ENCODE measurements at regions not wholly inside any gene's neighbourhood (a gene's known extent, or its start where the extent isn't known, plus 50 kb on each side); places are given as distances from the start of the nearest gene placed in this dataset.

DNA sequence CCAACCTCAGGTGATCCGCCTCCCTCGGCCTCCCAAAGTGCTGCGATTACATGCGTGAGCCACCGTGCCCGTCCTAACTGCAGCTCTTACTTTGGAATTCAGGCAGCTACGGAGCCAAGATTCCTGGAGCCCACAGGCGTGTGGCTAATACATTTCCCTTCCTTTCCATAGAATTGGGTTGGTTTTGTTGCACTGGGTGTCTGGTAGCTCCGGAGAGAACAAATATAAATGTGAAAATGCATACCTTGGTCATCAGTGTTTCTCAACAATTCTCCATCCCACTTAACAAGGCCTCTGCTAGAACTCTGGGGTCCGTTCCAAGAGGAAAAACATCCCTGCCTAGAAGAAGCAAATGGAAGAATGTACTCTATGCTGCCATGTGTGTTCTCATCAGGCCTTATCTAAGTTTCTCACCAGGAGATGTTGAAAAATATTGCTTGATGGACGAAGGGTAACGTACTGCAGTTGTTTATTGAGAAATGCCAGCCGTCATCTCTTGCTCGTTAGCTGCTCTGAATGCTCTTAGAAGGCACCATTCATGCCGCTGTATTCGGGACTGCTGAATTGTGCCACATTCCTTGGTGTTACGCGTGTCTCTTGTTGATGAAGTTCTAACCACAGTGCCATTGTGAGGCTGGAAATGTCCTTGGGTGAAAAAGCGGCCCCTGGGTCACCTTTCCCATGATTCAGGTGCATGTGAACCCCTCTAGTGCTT, 50.5 kb upstream of the CD99 start:
- DNase-seq: no peak

DNA sequence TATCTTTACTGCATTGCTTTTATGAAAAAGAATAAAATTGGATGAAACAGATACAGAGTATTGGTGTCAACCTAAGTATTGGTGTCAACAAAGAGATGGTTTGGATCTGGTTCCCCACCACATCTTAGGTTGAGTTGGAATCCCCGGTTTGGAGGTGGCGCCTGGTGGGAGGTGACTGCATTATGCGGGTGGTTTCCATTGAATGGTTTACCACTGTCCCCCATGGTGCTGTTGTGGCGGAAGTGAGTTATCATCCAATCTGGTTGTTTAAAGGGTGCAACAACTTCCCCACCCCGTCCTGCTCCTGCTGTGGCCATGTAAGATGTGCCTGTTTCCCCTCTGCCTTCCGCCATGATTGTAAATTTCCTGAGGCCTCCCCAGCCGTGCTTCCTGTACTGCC, 52.8 kb upstream of the CD99 start:
- no peak for DNase-seq

DNA sequence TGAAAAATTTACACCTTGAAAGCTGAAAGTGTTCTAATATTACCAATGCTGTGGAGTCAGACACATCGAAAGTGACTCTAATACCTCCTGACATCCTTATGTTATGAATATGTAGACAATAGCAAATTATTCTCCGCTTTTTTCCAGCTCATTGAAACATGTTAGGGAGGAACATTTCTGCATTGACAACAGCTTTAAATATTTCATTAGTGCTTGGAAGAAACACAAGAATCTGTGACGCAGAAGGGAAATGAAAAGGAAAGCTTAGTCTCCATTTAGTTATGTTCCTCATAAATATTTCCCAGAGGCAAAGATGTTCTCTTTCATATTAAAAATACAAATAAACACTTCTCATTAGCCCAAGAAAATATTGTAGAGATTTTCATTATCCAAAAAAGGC, 55.8 kb upstream of the CD99 start:
- DNase-seq: no peak

DNA sequence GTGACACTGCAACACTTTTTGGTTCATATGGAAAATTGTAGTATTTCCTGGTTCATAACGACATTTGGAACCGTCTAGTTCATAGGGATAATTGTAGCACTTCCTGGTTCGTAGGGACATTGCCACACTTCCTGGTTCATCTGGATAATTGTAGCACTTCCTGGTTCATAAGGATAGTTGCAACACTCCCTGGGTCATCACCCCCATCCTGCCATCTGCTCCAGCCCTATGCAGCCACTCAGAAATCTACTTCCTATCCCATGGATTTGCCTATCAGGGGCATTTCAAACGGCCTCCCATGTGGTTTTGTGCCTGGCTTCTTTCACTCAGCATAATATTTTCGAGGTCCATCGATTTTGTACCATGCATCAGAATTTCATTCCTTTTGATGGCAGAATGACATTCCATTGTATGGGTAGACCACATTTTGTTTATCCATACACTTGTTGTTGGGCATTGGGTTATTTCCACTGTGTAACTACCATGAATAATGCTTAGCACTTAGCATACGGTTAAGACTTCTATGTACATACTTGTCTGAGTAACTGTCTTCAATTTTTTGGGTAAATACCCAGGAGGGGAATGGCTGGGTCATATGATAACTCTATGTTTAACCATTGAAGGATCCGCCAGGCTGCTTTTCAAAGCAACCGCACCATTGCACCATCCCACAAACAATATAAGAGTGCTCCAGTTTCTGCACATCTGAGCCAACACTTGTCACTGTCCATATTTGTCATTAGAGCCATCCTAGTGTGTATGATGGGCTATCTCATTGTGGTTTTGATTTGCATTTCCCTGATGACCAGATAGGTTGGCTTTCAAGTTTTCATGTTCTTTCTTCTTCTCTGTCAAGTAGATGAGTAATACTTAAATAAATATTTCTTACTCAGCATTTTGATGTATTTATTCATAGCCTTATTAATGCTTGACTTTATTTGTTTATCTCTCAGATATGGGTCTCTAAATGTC, 58.3 kb upstream of the CD99 start:
- no peak for DNase-seq

DNA sequence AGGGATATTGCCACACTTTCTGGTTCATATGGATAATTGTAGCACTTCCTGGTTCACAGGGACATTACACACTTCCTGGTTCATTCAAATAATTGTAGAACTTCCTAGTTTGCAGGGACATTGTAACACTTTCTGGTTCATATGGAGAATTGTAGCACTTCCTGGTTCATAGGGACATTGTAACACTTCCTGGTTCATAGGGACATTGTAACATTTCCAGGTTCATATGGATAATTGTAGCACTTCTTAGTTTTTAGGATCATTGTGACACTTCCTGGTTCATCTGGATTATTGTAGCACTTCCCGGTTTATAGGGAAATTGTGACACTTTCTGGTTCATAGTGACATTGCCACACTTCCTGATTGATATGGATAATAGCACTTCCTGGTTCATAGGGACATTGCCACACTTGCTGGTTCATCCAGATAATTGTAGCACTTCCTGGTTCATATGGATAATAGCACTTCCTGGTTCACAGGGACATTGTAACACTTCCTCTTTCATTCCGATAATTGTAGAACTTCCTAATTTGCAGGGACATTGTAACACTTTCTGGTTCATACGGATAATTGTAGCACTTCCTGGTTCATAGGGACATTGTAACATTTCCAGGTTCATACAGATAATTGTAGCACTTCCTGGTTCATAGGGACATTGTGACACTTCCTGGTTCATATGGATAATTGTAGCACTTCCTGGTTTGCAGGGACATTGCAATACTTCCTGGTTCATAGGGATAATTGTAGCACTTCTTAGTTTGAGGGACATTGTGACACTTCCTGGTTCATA, 59.2 kb upstream of the CD99 start:
- no peak for DNase-seq

DNA sequence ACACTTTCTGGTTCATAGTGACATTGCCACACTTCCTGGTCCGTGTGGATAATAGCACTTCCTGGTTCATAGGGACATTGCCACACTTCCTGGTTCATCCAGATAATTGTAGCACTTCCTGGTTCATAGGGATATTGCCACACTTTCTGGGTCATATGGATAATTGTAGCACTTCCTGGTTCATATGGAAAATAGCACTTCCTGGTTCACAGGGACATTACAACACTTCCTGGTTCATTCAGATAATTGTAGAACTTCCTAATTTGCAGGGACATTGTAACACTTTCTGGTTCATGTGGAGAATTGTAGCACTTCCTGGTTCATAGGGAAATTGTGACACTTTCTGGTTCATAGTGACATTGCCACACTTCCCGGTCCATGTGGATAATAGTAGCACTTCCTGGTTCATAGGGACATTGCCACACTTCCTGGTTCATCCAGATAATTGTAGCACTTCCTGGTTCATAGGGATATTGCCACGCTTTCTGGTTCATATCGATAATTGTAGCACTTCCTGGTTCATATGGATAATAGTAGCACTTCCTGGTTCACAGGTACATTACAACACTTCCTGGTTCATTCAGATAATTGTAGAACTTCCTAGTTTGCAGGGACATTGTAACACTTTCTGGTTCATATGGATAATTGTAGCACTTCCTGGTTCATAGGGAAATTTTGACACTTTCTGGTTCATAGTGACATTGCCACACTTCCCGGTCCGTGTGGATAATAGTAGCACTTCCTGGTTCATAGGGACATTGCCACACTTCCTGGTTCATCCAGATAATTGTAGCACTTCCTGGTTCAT, 60.0 kb upstream of the CD99 start:
- DNase-seq: peak; percentile 60

DNA sequence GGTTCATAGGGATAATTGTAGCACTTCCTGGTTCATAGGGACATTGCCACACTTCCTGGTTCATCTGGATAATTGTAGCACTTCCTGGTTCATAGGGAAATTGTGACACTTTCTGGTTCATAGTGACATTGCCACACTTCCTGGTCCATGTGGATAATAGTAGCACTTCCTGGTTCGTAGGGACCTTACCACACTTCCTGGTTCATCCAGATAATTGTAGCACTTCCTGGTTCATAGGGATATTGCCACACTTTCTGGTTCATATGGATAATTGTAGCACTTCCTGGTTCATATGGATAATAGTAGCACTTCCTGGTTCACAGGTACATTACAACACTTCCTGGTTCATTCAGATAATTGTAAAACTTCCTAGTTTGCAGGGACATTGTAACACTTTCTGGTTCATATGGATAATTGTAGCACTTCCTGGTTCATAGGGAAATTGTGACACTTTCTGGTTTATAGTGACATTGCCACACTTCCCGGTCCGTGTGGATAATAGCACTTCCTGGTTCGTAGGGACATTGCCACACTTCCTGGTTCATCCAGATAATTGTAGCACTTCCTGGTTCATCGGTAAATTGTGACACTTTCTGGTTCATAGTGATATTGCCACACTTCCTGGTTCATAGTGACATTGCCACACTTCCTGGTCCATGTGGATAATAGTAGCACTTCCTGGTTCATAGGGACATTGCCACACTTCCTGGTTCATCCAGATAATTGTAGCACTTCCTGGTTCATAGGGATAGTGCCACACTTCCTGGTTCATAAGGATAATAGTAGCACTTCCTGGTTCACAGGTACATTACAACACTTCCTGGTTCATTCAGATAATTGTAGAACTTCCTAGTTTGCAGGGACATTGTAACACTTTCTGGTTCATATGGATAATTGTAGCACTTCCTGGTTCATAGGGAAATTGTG, 60.8 kb upstream of the CD99 start:
- DNase-seq: peak; percentile 75

DNA sequence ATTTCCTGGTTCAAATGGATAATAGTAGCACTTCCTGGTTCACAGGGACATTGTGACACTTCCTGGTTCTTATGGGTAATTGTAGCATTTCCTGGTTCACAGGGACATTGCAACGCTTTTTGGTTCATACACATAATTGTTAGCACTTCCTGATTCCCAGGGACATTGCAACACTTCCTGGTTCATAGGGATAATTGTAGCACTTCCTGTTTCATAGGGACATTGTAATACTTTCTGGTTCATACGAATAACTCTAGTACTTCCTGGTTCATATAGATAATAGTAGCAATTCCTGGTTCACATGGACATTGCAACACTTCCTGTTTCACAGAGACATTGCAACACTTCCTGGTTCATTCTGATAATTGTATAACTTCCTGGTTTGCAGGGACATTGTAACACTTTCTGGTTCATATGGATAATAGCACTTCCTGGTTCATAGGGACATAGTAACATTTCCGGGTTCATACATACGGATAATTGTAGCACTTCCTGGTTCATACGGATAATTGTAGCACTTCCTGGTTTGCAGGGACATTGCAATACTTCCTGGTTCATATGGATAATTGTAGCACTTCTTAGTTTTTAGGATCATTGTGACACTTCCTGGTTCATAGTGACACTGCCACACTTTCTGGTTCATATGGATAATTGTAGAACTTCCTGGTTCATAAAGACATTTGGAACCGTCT, 61.6 kb upstream of the CD99 start:
- DNase-seq: no peak

DNA sequence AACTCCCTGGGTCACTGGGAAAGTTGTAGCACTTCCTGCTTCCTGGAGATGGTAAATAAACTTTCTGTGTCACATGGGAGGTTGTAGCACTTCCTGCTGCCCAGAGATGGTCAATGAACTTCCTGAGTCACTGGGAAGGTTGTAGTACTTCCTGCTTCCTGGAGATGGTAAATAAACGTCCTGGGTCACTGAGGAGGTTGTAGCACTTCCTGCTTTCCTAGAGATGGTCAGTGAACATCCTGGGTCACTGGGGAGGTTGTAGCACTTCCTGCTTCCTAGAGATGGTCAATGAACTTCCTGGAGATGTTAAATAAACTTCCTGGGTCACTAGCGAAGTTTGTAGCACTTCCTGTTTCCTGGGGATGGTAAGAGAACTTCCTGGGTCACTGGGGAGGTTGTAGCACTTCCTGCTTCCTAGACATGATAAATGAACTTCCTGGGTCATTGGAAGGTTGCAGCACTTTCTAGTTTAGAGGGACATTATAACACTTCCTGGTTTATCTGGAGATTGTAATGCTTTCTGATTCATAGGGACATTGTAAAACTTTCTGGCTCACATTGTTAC, 62.3 kb upstream of the CD99 start:
- DNase-seq: peak; percentile 58

DNA sequence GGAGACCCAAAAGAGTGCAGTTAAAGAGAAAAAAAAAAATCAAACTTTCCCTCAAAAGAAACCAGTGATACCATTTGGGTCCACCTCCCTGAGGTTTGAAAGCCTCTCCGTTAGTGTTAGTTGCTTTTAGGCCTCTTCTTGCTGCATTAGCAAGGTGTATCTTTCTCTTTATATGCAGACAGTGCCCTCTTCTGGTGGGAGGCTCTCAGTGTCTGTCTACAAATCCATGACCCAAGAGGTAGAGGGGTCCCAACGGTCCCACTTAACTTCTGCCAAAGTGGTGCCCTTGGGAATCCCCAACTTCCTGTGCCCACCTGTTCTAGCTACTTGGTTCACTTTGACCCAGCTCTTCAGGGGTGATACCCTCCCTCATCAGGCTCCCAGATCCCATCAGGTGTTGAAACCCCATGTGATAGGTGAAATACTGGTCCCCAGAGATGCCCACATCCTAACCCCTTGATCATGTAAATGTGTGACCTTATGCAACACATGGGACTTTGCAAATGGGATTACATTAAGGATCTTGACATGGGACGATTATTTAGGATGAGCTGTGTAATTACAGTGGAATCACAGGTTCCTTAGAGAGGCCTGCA, 63.7 kb upstream of the CD99 start:
- DNase-seq: peak; percentile 60

DNA sequence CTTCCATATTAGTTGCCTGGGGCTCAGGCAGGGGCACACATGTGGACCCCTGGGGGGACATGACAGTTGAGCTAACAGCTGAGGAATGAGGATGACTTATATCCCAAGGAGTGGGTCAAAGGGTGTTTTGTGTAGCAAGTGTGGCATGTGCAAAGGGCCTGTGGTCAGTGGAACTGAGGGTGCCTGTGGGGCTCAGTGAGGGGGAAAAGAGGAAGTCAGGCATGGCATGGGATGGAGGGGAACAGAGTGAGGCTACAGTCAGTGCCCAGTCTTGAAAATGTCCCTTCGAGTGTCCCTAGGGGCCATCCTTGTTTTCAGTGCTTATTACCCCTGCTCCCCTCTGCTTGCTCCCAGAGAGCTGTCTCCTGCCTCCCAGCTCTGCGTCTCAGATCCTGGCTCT, 64.3 kb upstream of the CD99 start:
- DNase-seq: no peak

DNA sequence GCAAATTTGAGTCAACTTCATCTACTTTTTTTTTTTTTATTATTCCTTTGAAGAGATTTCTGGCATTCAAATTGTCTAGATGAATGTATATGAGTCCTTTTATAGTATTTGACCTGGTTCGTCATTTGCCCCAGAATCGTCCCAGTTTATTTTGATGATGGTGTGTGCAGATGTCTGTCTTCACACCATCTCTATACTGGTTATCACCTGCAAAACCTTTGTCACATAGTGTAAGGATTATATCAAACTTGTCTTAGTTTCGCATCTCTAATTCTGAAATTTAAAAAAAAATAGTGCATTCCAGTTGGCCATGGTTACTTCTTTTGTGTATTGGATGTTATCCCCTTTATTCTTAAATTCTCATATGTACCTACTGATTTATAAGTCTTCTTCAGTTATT, 70.5 kb upstream of the CD99 start:
- DNase-seq: no peak

DNA sequence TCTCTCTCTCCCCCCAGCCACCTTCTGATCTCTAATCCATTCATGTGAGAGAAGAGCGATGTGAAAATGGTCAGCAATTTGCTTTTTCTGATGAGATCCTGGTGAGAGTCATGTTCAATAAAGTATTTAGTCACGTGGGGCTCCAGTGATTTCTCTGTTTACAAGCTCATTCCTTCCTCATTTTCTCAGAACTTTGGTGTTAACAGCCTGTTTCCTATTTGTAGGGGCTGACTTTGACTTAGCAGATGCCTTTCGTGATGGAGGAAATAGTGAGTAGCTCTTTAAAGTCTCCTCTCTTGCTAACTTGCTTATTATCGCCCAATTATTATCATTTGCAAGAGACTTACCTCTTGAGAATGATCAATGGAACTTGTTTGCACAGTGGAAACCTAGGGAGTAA, 72.6 kb upstream of the CD99 start:
- DNase-seq: no peak

DNA sequence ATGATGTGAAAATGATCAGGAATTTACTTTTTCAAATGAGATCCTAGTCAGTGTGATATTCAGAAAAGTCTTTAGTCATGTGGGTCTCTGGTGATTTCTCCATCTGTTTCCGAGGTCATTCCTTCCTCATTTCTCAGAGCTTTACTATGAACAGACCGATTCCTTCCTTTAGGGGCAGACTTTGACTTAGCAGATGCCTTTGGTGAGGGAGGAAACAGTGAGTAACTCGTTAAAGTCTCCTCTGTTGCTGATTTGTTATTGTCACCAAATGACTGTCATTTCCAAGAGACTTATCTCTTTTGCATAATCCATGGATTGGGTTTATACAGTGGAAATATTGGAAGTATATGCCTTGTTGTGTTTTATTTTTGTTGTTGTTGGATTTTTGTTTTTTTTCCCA, 76.2 kb upstream of the CD99 start:
- no peak for DNase-seq

DNA sequence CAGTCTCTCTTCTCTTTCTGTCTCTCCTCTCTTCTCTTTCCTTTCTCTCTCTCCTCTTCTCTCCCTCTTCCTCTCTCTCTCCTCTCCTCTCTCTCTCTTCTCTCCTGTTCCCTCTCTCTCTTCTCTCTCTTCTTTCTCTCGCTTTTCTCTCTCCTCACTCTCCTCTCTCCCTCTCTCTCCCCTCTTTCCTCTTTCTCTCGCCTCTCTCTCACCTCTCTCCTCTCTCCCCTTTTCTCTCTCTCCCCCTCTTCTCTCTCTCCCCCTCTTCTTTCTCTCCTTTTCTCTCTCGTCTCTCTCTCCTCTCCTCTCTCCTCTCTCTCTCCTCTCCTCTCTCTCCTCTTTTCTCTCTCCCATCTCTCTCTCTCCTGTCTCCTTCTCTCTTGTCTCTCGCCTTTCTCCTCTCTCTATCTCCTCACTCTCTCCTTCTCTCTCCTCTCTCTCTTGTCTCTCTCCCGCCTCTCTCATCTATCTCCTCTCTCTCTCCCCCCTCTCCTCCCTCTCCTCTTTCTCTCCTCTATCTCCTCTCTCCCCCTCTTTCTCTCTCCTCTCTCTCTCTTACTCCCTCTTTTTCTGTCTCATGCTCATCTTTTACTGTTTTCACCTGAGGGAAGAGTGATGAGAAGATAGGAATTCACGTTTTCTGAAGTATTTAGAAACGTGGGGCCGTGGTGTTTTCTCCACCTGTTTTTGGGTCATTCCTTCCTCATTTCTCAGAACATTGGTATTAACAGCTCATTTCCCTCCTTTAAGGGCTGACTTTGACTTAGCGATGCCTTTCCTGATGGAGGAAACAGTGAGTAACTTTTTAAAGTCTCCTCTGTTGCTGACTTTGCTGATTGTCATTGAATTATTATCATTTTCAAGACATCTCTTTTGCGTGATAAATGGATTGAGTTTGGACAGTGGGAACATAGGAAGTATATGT, 80.6 kb upstream of the CD99 start:
- DNase-seq: peak; percentile 56

DNA sequence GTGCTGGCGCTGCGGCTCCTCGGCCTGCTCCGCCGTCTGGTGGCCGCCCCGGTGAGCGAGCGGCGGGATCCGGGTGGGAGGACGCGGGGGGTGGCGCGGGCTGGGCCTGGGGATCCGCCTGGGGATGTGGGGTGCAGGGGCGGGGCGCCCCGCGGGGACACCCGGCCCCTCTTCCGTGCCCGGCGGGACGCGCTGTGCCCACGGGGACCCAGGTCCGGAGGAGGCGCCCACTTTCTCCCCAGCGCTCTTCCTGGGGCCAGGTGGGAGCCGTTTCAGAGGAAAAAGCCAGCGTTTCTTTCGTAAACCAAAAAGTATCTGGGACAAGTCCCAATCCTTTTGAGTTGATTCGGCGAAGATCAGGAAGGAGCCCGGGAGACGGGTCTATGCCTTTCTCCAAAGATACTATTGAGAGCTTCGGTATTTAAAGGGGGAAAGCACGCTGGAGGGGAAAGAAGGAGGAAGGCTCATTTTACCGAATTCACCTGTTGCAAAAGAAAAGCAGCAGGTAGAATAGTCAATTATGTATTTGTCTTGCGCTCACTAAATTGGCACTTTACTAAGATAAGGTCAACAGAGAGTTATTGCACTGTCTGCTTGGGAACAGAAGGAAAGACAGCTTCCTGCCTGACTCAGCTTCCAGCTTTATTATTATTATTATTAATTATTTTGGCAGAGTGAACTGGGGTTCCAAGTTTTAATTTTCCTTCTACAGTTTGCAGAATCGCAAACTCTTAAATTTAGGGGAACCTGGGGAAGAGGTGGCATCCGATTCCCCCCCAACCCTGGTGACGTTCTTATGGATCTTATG, 81.5 kb upstream of the CD99 start:
- DNase-seq: no peak

DNA sequence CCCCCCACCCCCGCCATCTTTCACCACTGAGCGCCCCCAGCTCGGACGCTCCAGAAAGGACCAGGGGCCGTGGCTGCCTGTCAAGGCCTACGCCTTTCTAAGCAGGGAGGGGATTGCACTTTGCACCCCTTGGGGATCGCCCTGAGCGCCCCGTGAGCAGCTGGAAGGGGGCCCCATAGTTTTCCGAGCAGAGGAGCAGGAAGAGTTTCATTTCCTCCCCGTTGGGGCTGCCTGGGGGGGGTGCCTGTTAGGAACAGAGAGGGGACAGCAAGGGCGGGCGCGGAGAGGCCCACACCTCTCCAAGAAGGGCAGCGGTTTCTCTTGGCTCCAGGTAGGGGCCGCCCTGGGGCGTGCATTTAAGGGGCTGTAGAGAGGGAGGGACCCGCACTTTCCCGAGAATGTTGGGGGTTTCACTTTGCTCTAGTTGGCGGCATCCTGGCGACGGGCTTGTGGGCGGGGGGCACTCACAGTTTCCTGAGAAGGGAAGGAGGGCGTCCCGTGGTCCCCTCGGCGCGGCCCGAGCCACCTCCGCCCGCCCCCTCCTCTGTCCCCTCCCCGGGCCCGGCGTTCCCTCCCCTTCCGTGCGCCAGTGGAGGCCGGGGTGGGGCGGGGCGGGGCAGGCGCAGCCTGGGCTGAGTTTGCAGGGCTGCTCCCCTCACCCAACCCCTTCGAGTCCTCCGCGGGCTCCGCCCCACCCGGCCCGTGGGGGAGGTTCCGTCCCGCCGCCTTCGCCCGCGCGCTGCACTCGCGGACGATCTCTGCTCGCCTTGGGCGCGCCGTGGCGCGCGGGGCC, 82.3 kb upstream of the CD99 start:
- DNase-seq: peak; percentile 92

All from activated CD4-positive, alpha-beta T cell treated with anti-CD3 and anti-CD28 coated beads, Interleukin-10, Interleukin-2, amounts not matched to agents 100 ng/mL and 50 ng/mL, durations not matched to agents 16 hours and 8 hours (primary cell).